CD14-positive monocyte (primary cell): ENCODE measurements at regions not wholly inside any gene's neighbourhood (a gene's known extent, or its start where the extent isn't known, plus 50 kb on each side); places are given as distances from the start of the nearest gene placed in this dataset.

ENCODE experiments used
- DNase-seq, 3 donors: peaks; one replicate each; pipeline ENCODE4 v3.0.0-alpha.2; 2011 to 2022
- H2AFZ ChIP-seq: 2 replicates; pipeline ENCODE4 v1.6.0; 2012; ENCODE audit warnings: mild to moderate bottlenecking, low read depth, low read length, inconsistent platforms; ENCODE audit not compliant: insufficient read depth, poor library complexity, severe bottlenecking
- H3K27ac ChIP-seq, 2 donors: 1 replicate in 1 of 2; 2 replicates in 1 of 2; pipeline ENCODE4 v1.5.1; 2012 to 2013; ENCODE audit warnings: low read length in 2 of 2, control low read depth in 1 of 2, inconsistent platforms in 1 of 2, low read depth in 1 of 2, mild to moderate bottlenecking in 1 of 2
- H3K27me3 ChIP-seq, 2 donors: one replicate each; pipeline versions ENCODE4 v1.6.0 to v1.6.1; 2011 to 2013; ENCODE audit warnings: low read length in 2 of 2; ENCODE audit not compliant: control insufficient read depth in 2 of 2, insufficient read depth in 2 of 2
- H3K36me3 ChIP-seq, 2 donors: replicated peaks in 1 of 2; 1 replicate in 1 of 2; 2 replicates in 1 of 2; pipeline versions ENCODE4 v1.5.1 to v1.6.1; 2012 to 2013; ENCODE audit warnings: low read length in 2 of 2, control low read depth in 1 of 2, inconsistent platforms in 1 of 2, mild to moderate bottlenecking in 1 of 2; ENCODE audit not compliant: insufficient read depth in 2 of 2, control insufficient read depth in 1 of 2
- H3K4me1 ChIP-seq, 2 donors: 1 replicate in 1 of 2; 2 replicates in 1 of 2; pipeline versions ENCODE4 v1.5.1 to v1.6.1; 2012 to 2013; ENCODE audit warnings: low read length in 2 of 2, control low read depth in 1 of 2, inconsistent platforms in 1 of 2, mild to moderate bottlenecking in 1 of 2, moderate library complexity in 1 of 2; ENCODE audit not compliant: insufficient read depth in 2 of 2, control insufficient read depth in 1 of 2
- H3K4me2 ChIP-seq: replicated peaks from 2 replicates; pipeline ENCODE3; 2012; ENCODE audit warnings: low read length, moderate library complexity, mild to moderate bottlenecking; ENCODE audit not compliant: poor library complexity, severe bottlenecking; ENCODE audit errors: extremely low read depth
- H3K4me3 ChIP-seq, 3 experiments: fragments of 200-600 bp in 1 of 3; sonication (generic) in 1 of 3; replicated peaks in 1 of 3; 1 replicate in 2 of 3; 2 replicates in 1 of 3; pipeline ENCODE4 v1.5.1; 2011 to 2013; ENCODE audit warnings: low read length in 3 of 3, mild to moderate bottlenecking in 3 of 3, control low read depth in 2 of 3, low read depth in 2 of 3, inconsistent platforms in 1 of 3, moderate library complexity in 1 of 3
- H3K79me2 ChIP-seq: 2 replicates; pipeline ENCODE4 v1.6.0; 2012; ENCODE audit warnings: mild to moderate bottlenecking, control low read depth, inconsistent platforms, low read length, moderate library complexity; ENCODE audit not compliant: insufficient read depth
- H3K9ac ChIP-seq: 2 replicates; pipeline ENCODE4 v1.6.0; 2017; ENCODE audit warnings: low read length, mild to moderate bottlenecking; ENCODE audit not compliant: insufficient read depth, poor library complexity, severe bottlenecking
- H3K9me3 ChIP-seq, 2 donors: replicated peaks in 1 of 2; 1 replicate in 1 of 2; 2 replicates in 1 of 2; pipeline versions ENCODE4 v1.5.1 to v1.6.1; 2012 to 2013; ENCODE audit warnings: low read length in 2 of 2, control low read depth in 1 of 2; ENCODE audit not compliant: control insufficient read depth in 1 of 2, insufficient read depth in 1 of 2
- H4K20me1 ChIP-seq: 2 replicates; pipeline ENCODE4 v1.6.0; 2012; ENCODE audit warnings: mild to moderate bottlenecking, low read length, control low read depth, moderate library complexity; ENCODE audit not compliant: insufficient read depth
- H3K27ac Mint-ChIP-seq, 7 donors: one replicate each; pipeline ENCODE4 v1.8.0; 2020; ENCODE audit warnings: mild to moderate bottlenecking in 7 of 7, mixed read lengths in 7 of 7, moderate library complexity in 6 of 7, inconsistent platforms in 2 of 7
- H3K27me3 Mint-ChIP-seq, 3 donors: one replicate each; pipeline ENCODE4 v1.8.0; 2021 to 2022; ENCODE audit warnings: low read depth in 3 of 3, mild to moderate bottlenecking in 3 of 3, mixed read lengths in 3 of 3, moderate library complexity in 3 of 3, inconsistent platforms in 1 of 3
- H3K36me3 Mint-ChIP-seq, 2 donors: one replicate each; pipeline ENCODE4 v1.8.0; 2020; ENCODE audit warnings: mixed read lengths in 2 of 2, inconsistent platforms in 1 of 2, mild to moderate bottlenecking in 1 of 2
- H3K4me1 Mint-ChIP-seq: one replicate; pipeline ENCODE4 v1.8.0; 2020; ENCODE audit warnings: mild to moderate bottlenecking, mixed read lengths
- H3K4me3 Mint-ChIP-seq, 2 donors: one replicate each; pipeline ENCODE4 v1.8.0; 2020; ENCODE audit warnings: mild to moderate bottlenecking in 2 of 2, mixed read lengths in 2 of 2, moderate library complexity in 1 of 2
- H3K9me3 Mint-ChIP-seq, 7 donors: one replicate each; pipeline ENCODE4 v1.8.0; 2020 to 2022; ENCODE audit warnings: mixed read lengths in 7 of 7, mild to moderate bottlenecking in 6 of 7, moderate library complexity in 6 of 7, inconsistent platforms in 2 of 7
- CTCF ChIP-seq: fragments of 200-600 bp; IDR thresholded peaks from one replicate; pipeline ENCODE4 v1.8.0; 2022; ENCODE audit warnings: antibody characterized with exemption, mild to moderate bottlenecking
- WGBS: methylation state at CpG from one replicate; pipeline ENCODE4 v1.1.5; 2013; ENCODE audit warnings: missing lambda C conversion rate; ENCODE audit not compliant: insufficient coverage; 5-methylcytosine and 5-hydroxymethylcytosine counted together
- intact Hi-C, 2 donors: fragments of 100-400 bp; cut with micrococcal nuclease; formaldehyde crosslinking; loops; one replicate each; pipeline versions ENCODE4 v1.15.0 to v1.15.1; 2023

- Mint-ChIP-seq H3K9me3 (no peaks in the 10 kb centered on the region), H3K36me3 (no peaks in the 10 kb centered on the region), H3K4me1 (no peaks in the 10 kb centered on the region), H3K27me3 (peaks cover 0 to 1% (median 0%) of the 10 kb centered on the region in 3 donors), H3K27ac (no peak overlapping the region), H3K4me3 (no peak overlapping the region)
- intact Hi-C loops = no loop called here
- no peaks in the 10 kb centered on the region for H3K4me1 ChIP-seq
- H2AFZ ChIP-seq = no peak overlapping the region
- no peak overlapping the region for H3K9ac ChIP-seq
- H4K20me1 ChIP-seq = no peaks in the 10 kb centered on the region
- no peaks in the 10 kb centered on the region for H3K9me3 ChIP-seq
- H3K4me2 ChIP-seq = no peak overlapping the region
- no peaks in the 10 kb centered on the region for H3K36me3 ChIP-seq
- no peak for TF ChIP-seq CTCF
- no peaks in the 10 kb centered on the region for H3K27me3 ChIP-seq
- no peaks in the 10 kb centered on the region for H3K79me2 ChIP-seq
- no peak for DNase-seq
- H3K4me3 ChIP-seq = no peak overlapping the region
- WGBS = 80% methylated on average over 2 of the region's 4 CpGs
- no peak overlapping the region for H3K27ac ChIP-seq
Observed at GRCh38 chr5:26023361-26023760, 1015.0 kb downstream of the CDH9 start.

- Histone ChIP-seq H4K20me1 (no peaks in the 10 kb centered on the region), H3K27ac (no peak overlapping the region), H3K79me2 (no peaks in the 10 kb centered on the region), H2AFZ (no peak overlapping the region), H3K4me2 (no peak overlapping the region), H3K4me3 (no peak overlapping the region), H3K36me3 (no peaks in the 10 kb centered on the region), H3K9ac (no peak overlapping the region), H3K9me3 (no peaks in the 10 kb centered on the region), H3K4me1 (no peaks in the 10 kb centered on the region), H3K27me3 (no peaks in the 10 kb centered on the region)
- H3K27me3 Mint-ChIP-seq = no peaks in the 10 kb centered on the region
- no peaks in the 10 kb centered on the region for H3K36me3 Mint-ChIP-seq
- TF ChIP-seq CTCF = no peak
- H3K9me3 Mint-ChIP-seq = peaks cover 0 to 6% (median 0%) of the 10 kb centered on the region in 7 donors
- H3K27ac Mint-ChIP-seq = no peak overlapping the region
- WGBS = no CpG with 5 or more reads among the region's 1 CpG
- intact Hi-C loops = no loop called here
- no peak overlapping the region for H3K4me3 Mint-ChIP-seq
- no peak for DNase-seq
- H3K4me1 Mint-ChIP-seq = no peaks in the 10 kb centered on the region
Observed at GRCh38 chr5:26014206-26014605, 1024.2 kb downstream of the CDH9 start.
